Ovary (tissue), 7 donors: ENCODE measurements at regions not wholly inside any gene's neighbourhood (a gene's known extent, or its start where the extent isn't known, plus 50 kb on each side); places are given as distances from the start of the nearest gene placed in this dataset.

ENCODE experiments used
- DNase-seq, 5 donors: peaks; one replicate each; pipeline ENCODE4 v3.0.0-alpha.2; 2019 to 2020
- H3K27ac ChIP-seq, 2 donors: fragments of 200-600 bp; one replicate each; pipeline versions ENCODE4 v1.5.1 to v1.8.0; 2019 to 2022
- H3K27me3 ChIP-seq: fragments of 200-600 bp; one replicate; pipeline ENCODE4 v1.8.0; 2022
- H3K36me3 ChIP-seq: fragments of 200-600 bp; sonication (generic); one replicate; pipeline ENCODE4 v1.5.1; 2019
- H3K4me1 ChIP-seq: one replicate; pipeline ENCODE4 v1.8.1; 2013; ENCODE audit warnings: mild to moderate bottlenecking, moderate library complexity; ENCODE audit not compliant: insufficient read depth
- H3K4me3 ChIP-seq: fragments of 200-600 bp; sonication (generic); one replicate; pipeline ENCODE4 v1.5.1; 2017
- H3K9me3 ChIP-seq, 2 donors: fragments of 200-600 bp in 1 of 2; sonication (generic) in 1 of 2; one replicate each; pipeline versions ENCODE4 v1.5.1 to v1.8.1; 2013 to 2019; ENCODE audit warnings: mild to moderate bottlenecking in 1 of 2, moderate library complexity in 1 of 2
- CTCF ChIP-seq, 3 donors: fragments of 450-650 bp in 2 of 3; fragments of 200-600 bp in 1 of 3; IDR thresholded peaks; one replicate each; pipeline versions ENCODE4 v1.5.1 to v1.8.0; 2016 to 2022; ENCODE audit warnings: antibody characterized with exemption in 3 of 3, mild to moderate bottlenecking in 1 of 3
- EP300 ChIP-seq: sonication (generic); formaldehyde crosslinking; IDR thresholded peaks from one replicate; pipeline ENCODE4 v1.6.1; 2017; ENCODE audit warnings: antibody characterized with exemption
- POLR2A ChIP-seq: fragments of 450-650 bp; IDR thresholded peaks from one replicate; pipeline ENCODE4 v1.6.1; 2017; ENCODE audit warnings: antibody characterized with exemption, mild to moderate bottlenecking, moderate library complexity
- WGBS, 3 donors: extraction: QIAGEN DNeasy Blood & Tissue Kit in 1 of 3; methylation state at CpG; one replicate each; pipeline versions ENCODE4 v1.1.5 to v1.1.7; 2013 to 2017; 5-methylcytosine and 5-hydroxymethylcytosine counted together
- intact Hi-C, 4 donors: fragments of 100-400 bp; cut with DNase I; formaldehyde crosslinking; loops; one replicate each; pipeline versions ENCODE4 v1.11.0 to v1.15.1; 2022 to 2023
- donor health status: DM: no; HTN: no; CAD: no; lungs with moderate emphysema.
- donor health status: DM: no; HTN: no; CAD: no.
- donor health status: Bipolar disorder and iron deficiency.
- donor health status: DM: no; HTN: no; CAD: no.
- donor health status: DM: yes; HTN: yes; CAD: no.

GRCh38 chrX:7261672-7262332 is 113.8 kb upstream of the PUDP start:
- DNase-seq: no peak
- 91 to 94% (median 92%) methylated on average over 5 of the region's 5 CpGs for WGBS, 3 donors
- no peak overlapping the region for H3K27ac ChIP-seq
- no peaks in the 10 kb centered on the region for H3K9me3 ChIP-seq
- TF ChIP-seq CTCF (IDR thresholded peaks at IDR 0.05): no peak
- TF ChIP-seq EP300: no peak
- TF ChIP-seq POLR2A: no peak
- H3K36me3 ChIP-seq: no peaks in the 10 kb centered on the region
- H3K27me3 ChIP-seq: no peaks in the 10 kb centered on the region
- intact Hi-C loops: no loop called here
- no peak overlapping the region for H3K4me3 ChIP-seq
- H3K4me1 ChIP-seq: no peaks in the 10 kb centered on the region

- TF ChIP-seq EP300 (no peak), POLR2A (no peak), CTCF (IDR thresholded peaks at IDR 0.05) (no peak)
- H3K36me3 ChIP-seq: no peaks in the 10 kb centered on the region
- 66 to 79% (median 74%) methylated on average over 4 of the region's 4 CpGs for WGBS, 3 donors
Observed at GRCh38 chrX:7254144-7254543, 106.2 kb upstream of the PUDP start.

GRCh38 chrX:7253565-7253964 is 105.6 kb upstream of the PUDP start:
- intact Hi-C loops: no loop called here
- Histone ChIP-seq H3K4me3 (no peak overlapping the region), H3K9me3 (no peaks in the 10 kb centered on the region), H3K4me1 (no peaks in the 10 kb centered on the region), H3K27me3 (no peaks in the 10 kb centered on the region), H3K36me3 (no peaks in the 10 kb centered on the region), H3K27ac (no peak overlapping the region)
- WGBS, 3 donors: 93 to 97% (median 96%) methylated on average over 5 of the region's 5 CpGs
- no peak for TF ChIP-seq EP300
- no peak for TF ChIP-seq CTCF (IDR thresholded peaks at IDR 0.05)
- no peak for TF ChIP-seq POLR2A
- no peak for DNase-seq

More at GRCh38 chrX:7254144-7254543, 106.2 kb upstream of the PUDP start:
- Histone ChIP-seq H3K4me1 (no peaks in the 10 kb centered on the region), H3K4me3 (no peak overlapping the region), H3K9me3 (no peaks in the 10 kb centered on the region), H3K27ac (no peak overlapping the region), H3K27me3 (no peaks in the 10 kb centered on the region)
- DNase-seq: no peak
- intact Hi-C loops: no loop called here

GRCh38 chrX:7252013-7252610 is 104.2 kb upstream of the PUDP start:
- TF ChIP-seq POLR2A (no peak), CTCF (IDR thresholded peaks at IDR 0.05) (no peak), EP300 (no peak)

More at GRCh38 chrX:7252013-7252610, 104.2 kb upstream of the PUDP start:
- no peak overlapping the region for H3K4me3 ChIP-seq
- H3K9me3 ChIP-seq: no peaks in the 10 kb centered on the region
- H3K4me1 ChIP-seq: no peaks in the 10 kb centered on the region
- DNase-seq: no peak
- H3K27ac ChIP-seq: no peak overlapping the region
- no peaks in the 10 kb centered on the region for H3K27me3 ChIP-seq
- intact Hi-C loops: no loop called here
- 80 to 83% (median 83%) methylated on average over 5 of the region's 5 CpGs for WGBS, 3 donors
- H3K36me3 ChIP-seq: no peaks in the 10 kb centered on the region
